Upper lobe of left lung (tissue), 4 donors: ENCODE measurements at regions not wholly inside any gene's neighbourhood (a gene's known extent, or its start where the extent isn't known, plus 50 kb on each side); places are given as distances from the start of the nearest gene placed in this dataset.

ENCODE experiments used
- EP300 ChIP-seq, 4 donors: sonication (generic); formaldehyde crosslinking; IDR thresholded peaks; one replicate each; pipeline ENCODE4 v1.5.1; 2017; ENCODE audit warnings: antibody characterized with exemption in 4 of 4, control low read depth in 2 of 4
- TF ChIP-seq, protein P1 (sequence below), 6 experiments: fragments of 450-650 bp in 4 of 6; fragments of 200-600 bp in 2 of 6; sonication (generic) in 2 of 6; IDR thresholded peaks; one replicate each; pipeline ENCODE4 v1.5.1; 2016 to 2019; ENCODE audit warnings: antibody characterized with exemption in 6 of 6

DNA sequence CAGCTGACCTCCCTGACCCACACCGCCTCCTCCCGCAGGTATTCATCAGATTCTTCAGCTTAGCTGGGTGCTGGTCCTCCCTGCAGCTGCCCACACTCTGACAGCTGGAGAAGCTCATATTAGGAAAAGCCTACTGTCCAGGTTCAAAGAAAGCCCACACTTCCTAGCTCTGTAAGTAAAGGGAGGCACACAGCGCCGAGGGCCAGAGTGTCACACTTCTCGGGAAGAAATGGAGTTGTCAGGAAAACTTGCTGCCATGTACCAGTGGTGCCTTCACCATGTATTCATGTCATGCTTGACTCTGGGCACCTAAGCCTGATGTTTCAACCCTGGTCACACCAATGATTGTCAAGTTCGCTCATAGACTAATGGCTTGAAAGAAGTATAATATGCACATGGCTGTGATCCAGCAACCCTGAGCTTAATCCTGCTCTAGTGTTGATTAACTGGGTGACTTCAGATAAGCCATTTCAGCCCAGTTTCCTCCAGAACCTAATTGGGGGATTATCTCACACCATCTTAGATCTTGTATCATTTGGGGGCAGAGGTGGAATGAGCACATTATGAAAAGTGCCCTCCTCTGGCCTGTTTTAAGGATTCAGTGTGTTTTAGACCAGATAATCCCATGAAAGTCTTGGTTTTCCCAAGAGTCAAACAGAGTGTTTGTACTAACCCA lies 180.3 kb upstream of the PARD3B start:
- TF ChIP-seq, protein P1, sequence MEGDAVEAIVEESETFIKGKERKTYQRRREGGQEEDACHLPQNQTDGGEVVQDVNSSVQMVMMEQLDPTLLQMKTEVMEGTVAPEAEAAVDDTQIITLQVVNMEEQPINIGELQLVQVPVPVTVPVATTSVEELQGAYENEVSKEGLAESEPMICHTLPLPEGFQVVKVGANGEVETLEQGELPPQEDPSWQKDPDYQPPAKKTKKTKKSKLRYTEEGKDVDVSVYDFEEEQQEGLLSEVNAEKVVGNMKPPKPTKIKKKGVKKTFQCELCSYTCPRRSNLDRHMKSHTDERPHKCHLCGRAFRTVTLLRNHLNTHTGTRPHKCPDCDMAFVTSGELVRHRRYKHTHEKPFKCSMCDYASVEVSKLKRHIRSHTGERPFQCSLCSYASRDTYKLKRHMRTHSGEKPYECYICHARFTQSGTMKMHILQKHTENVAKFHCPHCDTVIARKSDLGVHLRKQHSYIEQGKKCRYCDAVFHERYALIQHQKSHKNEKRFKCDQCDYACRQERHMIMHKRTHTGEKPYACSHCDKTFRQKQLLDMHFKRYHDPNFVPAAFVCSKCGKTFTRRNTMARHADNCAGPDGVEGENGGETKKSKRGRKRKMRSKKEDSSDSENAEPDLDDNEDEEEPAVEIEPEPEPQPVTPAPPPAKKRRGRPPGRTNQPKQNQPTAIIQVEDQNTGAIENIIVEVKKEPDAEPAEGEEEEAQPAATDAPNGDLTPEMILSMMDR (IDR thresholded peaks at IDR 0.05) = no peak
- no peak for TF ChIP-seq EP300 (IDR thresholded peaks at IDR 0.05)
